GM19372 (cell line): ENCODE measurements at regions not wholly inside any gene's neighbourhood (a gene's known extent, or its start where the extent isn't known, plus 50 kb on each side); places are given as distances from the start of the nearest gene placed in this dataset.

Experiments used
- ATAC-seq: cut with Tn5 transposase; IDR thresholded peaks from one replicate; pipeline ENCODE4 v1.9.1; 2021; ENCODE audit warnings: mild to moderate bottlenecking, low read depth, moderate library complexity; ENCODE audit not compliant: unreplicated experiment

- no peak for ATAC-seq
Measured at GRCh38 chr22:34038801-34039555, 118.7 kb upstream of the LARGE1 start.

- ATAC-seq: no peak
Measured at GRCh38 chr22:34045311-34045710, 125.0 kb upstream of the LARGE1 start.

DNA sequence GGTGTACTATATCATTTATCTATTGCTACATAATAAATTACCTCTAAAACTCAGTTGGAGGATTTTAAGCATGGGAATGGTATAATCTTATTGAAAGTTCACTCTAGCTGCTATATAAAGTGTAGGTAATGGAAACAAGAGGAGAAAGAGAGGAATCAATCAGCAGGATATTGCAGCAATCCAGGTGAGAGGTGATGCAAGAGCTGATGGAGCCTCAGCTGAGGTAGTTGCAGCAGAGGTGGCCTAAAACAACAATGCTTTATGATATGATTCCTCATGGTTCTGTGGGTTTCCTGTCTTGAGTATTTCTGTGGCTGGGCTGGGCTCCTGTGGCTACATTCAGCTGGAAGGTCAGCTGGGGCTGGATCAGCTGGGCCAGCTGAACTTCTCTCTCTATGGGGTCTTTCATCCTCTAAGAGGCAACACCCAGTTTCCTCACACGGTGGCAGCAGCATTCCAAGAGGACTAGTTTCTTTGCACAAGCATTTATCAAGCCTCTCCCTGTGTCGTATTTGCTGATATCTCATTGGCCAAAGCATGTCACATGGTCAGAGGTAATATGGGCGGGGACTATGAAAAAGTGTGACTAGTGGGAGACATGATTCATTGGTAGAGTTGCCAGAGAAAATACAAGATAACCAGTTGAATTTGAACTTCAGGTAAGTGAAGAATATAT is 135.4 kb upstream of the LARGE1 start:
- no peak for ATAC-seq

- no peak for ATAC-seq
Measured at GRCh38 chr22:34057726-34058125, 137.4 kb upstream of the LARGE1 start.

DNA sequence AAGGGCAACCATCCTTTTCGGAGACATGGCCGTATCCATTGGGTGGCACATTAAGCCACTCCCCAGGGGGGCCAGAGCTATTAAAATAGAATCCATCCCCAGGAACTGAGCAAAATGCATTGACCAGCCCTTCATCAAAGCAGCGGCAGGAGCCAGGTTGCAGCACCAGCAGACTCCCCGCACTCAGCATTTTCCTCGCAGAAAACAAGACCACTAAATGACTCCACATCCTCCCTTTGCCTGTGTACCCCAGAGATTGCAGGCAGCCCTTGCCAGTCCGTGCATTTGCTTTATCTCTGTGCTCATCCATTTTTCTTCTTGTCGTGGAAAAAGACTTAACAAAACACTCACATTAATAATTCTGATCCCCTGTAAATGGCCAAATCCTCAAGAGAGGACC is 144.4 kb upstream of the LARGE1 start:
- ATAC-seq: no peak

- no peak for ATAC-seq
Measured at GRCh38 chr22:34067031-34067430, 146.8 kb upstream of the LARGE1 start.

DNA sequence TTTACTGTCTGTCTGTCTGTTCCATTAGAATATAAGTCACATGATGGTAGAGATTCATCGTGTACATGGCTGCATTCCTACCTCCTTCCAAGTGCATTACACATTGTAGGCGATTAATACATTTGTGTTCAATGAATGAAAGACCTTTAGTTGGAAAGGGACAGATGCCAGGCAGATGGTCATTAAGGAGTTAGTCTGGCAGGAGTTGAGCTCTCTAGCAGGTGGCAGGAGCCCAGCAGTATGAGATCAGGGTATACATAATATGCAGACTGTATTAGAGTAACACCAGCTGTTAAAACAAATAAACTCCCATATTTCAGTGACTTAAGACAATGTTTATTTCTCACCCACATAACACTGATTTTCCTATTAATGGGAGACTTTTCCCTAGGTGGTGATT is 147.7 kb upstream of the LARGE1 start:
- ATAC-seq: no peak

GRCh38 chr22:34070051-34070450 is 149.8 kb upstream of the LARGE1 start:
- ATAC-seq: no peak

- ATAC-seq: no peak
Measured at GRCh38 chr22:34070531-34070930, 150.3 kb upstream of the LARGE1 start.

DNA sequence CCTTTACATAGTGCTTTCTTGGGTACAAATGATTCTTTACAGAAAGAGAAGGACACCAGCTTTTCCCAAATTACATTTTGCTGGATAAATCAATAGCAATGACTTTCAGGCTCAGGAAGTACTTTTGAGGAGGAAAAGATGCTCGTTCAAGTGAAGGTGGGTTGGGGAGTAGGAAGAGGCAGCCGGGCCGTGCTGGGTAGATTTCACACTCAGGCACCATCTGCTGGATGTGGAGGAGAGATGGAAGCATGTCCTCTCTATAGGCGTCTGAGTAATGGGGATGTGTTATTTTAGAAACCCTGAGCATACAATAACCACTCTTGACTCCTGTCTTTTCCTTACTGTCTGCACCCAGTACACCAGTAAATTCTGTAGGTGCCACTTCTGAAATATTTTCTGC is 152.3 kb upstream of the LARGE1 start:
- no peak for ATAC-seq

GRCh38 chr22:34080433-34080832 is 160.2 kb upstream of the LARGE1 start:
- ATAC-seq: no peak

- no peak for ATAC-seq
Measured at GRCh38 chr22:34096770-34097169, 176.5 kb upstream of the LARGE1 start.

DNA sequence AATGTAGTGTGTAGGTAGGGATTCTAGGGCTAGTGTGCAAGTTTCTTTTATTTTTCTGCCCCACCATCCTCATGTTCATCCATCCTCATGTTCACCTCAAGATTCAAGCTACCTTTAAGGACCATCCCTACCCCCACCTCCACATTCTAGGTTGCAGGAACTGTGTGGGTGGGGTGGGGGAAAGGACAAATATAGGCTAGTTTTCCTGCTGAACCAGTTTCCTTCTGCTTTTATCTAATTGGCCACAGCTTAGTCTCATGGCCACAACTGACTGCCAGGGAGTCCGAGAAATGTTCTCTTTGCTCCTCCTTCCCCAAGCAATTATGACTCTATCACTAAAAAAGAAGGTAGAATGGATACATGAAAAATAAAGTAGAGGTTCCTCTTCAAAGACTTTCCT is 179.0 kb upstream of the LARGE1 start:
- no peak for ATAC-seq

GRCh38 chr22:34102633-34103032 is 182.4 kb upstream of the LARGE1 start:
- no peak for ATAC-seq

GRCh38 chr22:34105461-34106062 is 185.3 kb upstream of the LARGE1 start:
- ATAC-seq: no peak

- no peak for ATAC-seq
Measured at GRCh38 chr22:34108168-34108567, 187.9 kb upstream of the LARGE1 start.

DNA sequence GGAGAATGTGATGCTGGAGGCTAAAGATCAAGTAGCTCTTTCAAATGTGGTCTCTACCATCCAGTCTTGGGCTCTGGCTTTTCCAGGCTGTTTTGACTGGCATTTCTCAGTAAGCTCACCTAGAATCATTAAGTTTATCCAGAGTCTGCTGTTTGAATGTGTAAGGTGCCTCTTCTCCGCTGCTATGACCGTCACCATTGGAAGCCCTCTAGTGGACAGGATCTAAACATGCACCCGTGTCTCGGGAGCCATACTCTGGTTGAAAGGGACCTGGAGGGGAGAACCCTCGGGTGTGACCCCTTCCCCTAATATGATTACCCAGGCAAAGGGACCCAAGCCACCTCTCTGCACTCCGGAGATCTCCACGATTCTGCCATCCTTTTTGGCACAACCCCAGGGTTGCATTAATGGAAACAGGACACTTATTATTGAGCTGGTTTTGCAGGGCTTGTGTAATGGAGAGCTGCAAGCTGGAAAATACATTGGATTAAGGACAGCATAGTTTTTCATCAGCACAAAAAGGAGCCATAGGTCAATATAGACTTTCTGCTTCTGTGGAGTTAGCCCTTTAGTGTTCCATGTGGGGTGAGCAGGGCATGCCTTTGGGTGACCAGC is 191.0 kb upstream of the LARGE1 start:
- ATAC-seq: no peak

DNA sequence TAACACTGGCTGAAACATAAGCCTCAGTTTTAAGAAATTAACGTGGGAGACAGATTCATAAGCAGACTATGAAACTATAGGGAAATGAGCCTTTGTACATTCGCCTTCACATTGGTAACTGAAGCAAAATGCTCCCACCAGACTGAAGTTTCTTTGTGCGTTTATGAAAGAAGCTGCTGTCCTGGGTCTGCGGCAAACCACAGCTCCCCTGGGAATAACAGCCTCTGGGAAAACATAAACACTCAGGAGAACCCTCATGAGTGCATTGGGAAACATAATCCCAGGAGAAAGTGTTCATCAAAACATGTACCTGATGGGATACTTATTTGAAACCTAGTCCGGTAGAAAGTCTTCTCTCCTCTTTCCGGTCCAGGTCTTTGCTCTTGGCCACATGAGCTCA is 193.1 kb upstream of the LARGE1 start:
- no peak for ATAC-seq

- no peak for ATAC-seq
Measured at GRCh38 chr22:34114406-34114805, 194.1 kb upstream of the LARGE1 start.

GRCh38 chr22:34115722-34116121 is 195.4 kb upstream of the LARGE1 start:
- ATAC-seq: no peak

DNA sequence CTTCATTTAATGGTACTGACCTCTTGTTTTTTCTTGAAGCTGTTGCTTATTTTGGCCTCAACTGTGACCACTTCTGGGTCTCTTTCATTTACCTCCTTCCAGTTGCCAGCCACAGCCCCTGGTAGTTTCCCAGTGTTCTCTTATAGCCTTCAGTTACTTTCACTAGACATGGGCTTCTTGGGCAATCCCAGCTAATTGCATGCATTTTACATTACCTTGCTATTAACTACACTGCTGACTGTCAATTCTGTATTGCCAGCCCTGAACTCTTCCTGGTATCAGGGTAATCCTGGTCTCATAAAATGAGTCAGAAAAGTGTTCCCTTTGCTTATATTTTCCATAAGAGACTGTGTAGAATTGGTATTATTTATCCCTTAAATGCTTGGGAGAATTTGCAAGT is 195.8 kb upstream of the LARGE1 start:
- no peak for ATAC-seq
